ENCODE measurements at regions not wholly inside any gene's neighbourhood (a gene's known extent, or its start where the extent isn't known, plus 50 kb on each side); places are given as distances from the start of the nearest gene placed in this dataset.

GRCh38 chr7:106606120-106606519, 54.8 kb downstream of the CCDC71L start:
- no peak for DNase-seq (ENCODE audit: low read depth)

- DNase-seq (ENCODE audit: low read depth) = no peak
Measured at GRCh38 chr7:106604971-106605370, 56.0 kb downstream of the CCDC71L start.

GRCh38 chr7:106604303-106604924, 56.5 kb downstream of the CCDC71L start:
- DNase-seq (ENCODE audit: low read depth) = no peak

GRCh38 chr7:106603346-106603745, 57.6 kb downstream of the CCDC71L start:
- DNase-seq (ENCODE audit: low read depth) = no peak

GRCh38 chr7:106602062-106602461, 58.9 kb downstream of the CCDC71L start:
- DNase-seq (ENCODE audit: low read depth) = no peak

GRCh38 chr7:106600569-106601373, 60.2 kb downstream of the CCDC71L start:
- DNase-seq (ENCODE audit: low read depth) = no peak

GRCh38 chr7:106599343-106599698, 61.6 kb downstream of the CCDC71L start:
- no peak for DNase-seq (ENCODE audit: low read depth)

GRCh38 chr7:106598663-106599342, 62.2 kb downstream of the CCDC71L start:
- DNase-seq (ENCODE audit: low read depth) = peak; percentile 27

- no peak for DNase-seq (ENCODE audit: low read depth)
Measured at GRCh38 chr7:106597751-106598546, 63.0 kb downstream of the CCDC71L start.

GRCh38 chr7:106597014-106597413, 63.9 kb downstream of the CCDC71L start:
- no peak for DNase-seq (ENCODE audit: low read depth)

- DNase-seq (ENCODE audit: low read depth) = no peak
Measured at GRCh38 chr7:106595922-106596321, 65.0 kb downstream of the CCDC71L start.

GRCh38 chr7:106593028-106593417, 67.9 kb downstream of the CCDC71L start:
- no peak for DNase-seq (ENCODE audit: low read depth)

GRCh38 chr7:106592282-106593027, 68.5 kb downstream of the CCDC71L start:
- DNase-seq (ENCODE audit: low read depth) = no peak

- DNase-seq (ENCODE audit: low read depth) = no peak
Measured at GRCh38 chr7:106591146-106591545, 69.8 kb downstream of the CCDC71L start.

- no peak for DNase-seq (ENCODE audit: low read depth)
Measured at GRCh38 chr7:106590209-106590816, 70.6 kb downstream of the CCDC71L start.

GRCh38 chr7:106589198-106589879, 71.6 kb downstream of the CCDC71L start:
- DNase-seq (ENCODE audit: low read depth) = no peak

- no peak for DNase-seq (ENCODE audit: low read depth)
Measured at GRCh38 chr7:106588422-106589197, 72.3 kb downstream of the CCDC71L start.

- no peak for DNase-seq (ENCODE audit: low read depth)
Measured at GRCh38 chr7:106584914-106585759, 75.8 kb downstream of the CCDC71L start.
